CD4-positive, alpha-beta T cell (primary cell): ENCODE measurements at regions not wholly inside any gene's neighbourhood (a gene's known extent, or its start where the extent isn't known, plus 50 kb on each side); places are given as distances from the start of the nearest gene placed in this dataset.
"Not testable (repeated sequence)": the region's sequence is repeated elsewhere in the genome, so short reads cannot be mapped to it uniquely, and the experiment has no call there.

Source experiments
- ATAC-seq: fragments of 200-7000 bp; cut with Tn5 transposase; one replicate; pipeline ENCODE4 v1.10.0; 2022; ENCODE audit warnings: mild to moderate bottlenecking; ENCODE audit not compliant: poor library complexity
- CTCF ChIA-PET: fragments of 350-600 bp; sonication (Branson Sonifier 250); formaldehyde crosslinking; loops from one replicate; lab custom pipeline; 2021; ENCODE audit warnings: antibody characterized with exemption, inconsistent platforms; lab: Charles Lee
- POLR2A ChIA-PET: fragments of 350-600 bp; sonication (Branson Sonifier 250); formaldehyde crosslinking; loops from one replicate; lab custom pipeline; 2021; ENCODE audit warnings: antibody characterized with exemption, inconsistent platforms; lab: Charles Lee
- DNase-seq, 14 experiments: peaks; one replicate each; pipeline ENCODE4 v3.0.0-alpha.2; 2013 to 2020; ENCODE audit warnings: mixed read lengths in 2 of 14
- H3K27ac ChIP-seq, 2 donors: one replicate each; pipeline versions ENCODE4 v1.5.1 to v1.7.0; 2013; ENCODE audit warnings: low read length in 2 of 2, low read depth in 1 of 2, mild to moderate bottlenecking in 1 of 2
- H3K27me3 ChIP-seq, 2 experiments: 1 replicate in 1 of 2; 2 replicates in 1 of 2; pipeline versions ENCODE4 v1.6.1 to v1.7.0; 2013; ENCODE audit warnings: low read length in 2 of 2, control low read depth in 1 of 2, mild to moderate bottlenecking in 1 of 2, moderate library complexity in 1 of 2; ENCODE audit not compliant: insufficient read depth in 2 of 2, control insufficient read depth in 1 of 2
- H3K36me3 ChIP-seq: one replicate; pipeline ENCODE4 v1.6.1; 2013; ENCODE audit warnings: low read length, control low read depth; ENCODE audit not compliant: insufficient read depth
- H3K4me1 ChIP-seq: one replicate; pipeline ENCODE4 v1.6.1; 2013; ENCODE audit warnings: low read length, control low read depth; ENCODE audit not compliant: insufficient read depth
- H3K4me3 ChIP-seq: one replicate; pipeline ENCODE4 v1.5.1; 2013; ENCODE audit warnings: mild to moderate bottlenecking, low read length, moderate library complexity
- H3K9me3 ChIP-seq, 2 experiments: 1 replicate in 1 of 2; 2 replicates in 1 of 2; pipeline versions ENCODE4 v1.6.1 to v1.7.0; 2013; ENCODE audit warnings: low read length in 2 of 2, mild to moderate bottlenecking in 2 of 2, control low read depth in 1 of 2, moderate library complexity in 1 of 2; ENCODE audit not compliant: control insufficient read depth in 1 of 2, insufficient read depth in 1 of 2
- H3K27ac Mint-ChIP-seq: one replicate; pipeline ENCODE4 v1.8.0; 2020; ENCODE audit warnings: mixed read lengths
- H3K27me3 Mint-ChIP-seq: one replicate; pipeline ENCODE4 v1.8.0; 2021; ENCODE audit warnings: mixed read lengths
- H3K36me3 Mint-ChIP-seq: one replicate; pipeline ENCODE4 v1.8.0; 2021; ENCODE audit warnings: low read depth, mixed read lengths
- H3K4me1 Mint-ChIP-seq: one replicate; pipeline ENCODE4 v1.8.0; 2021; ENCODE audit warnings: low read depth, mixed read lengths
- H3K4me3 Mint-ChIP-seq: one replicate; pipeline ENCODE4 v1.8.0; 2020; ENCODE audit warnings: mild to moderate bottlenecking, mixed read lengths
- H3K9me3 Mint-ChIP-seq: one replicate; pipeline ENCODE4 v1.8.0; 2020; ENCODE audit warnings: mixed read lengths
- intact Hi-C, 2 experiments: fragments of 100-400 bp; cut with DNase I in 1 of 2; cut with micrococcal nuclease in 1 of 2; formaldehyde crosslinking; loops; one replicate each; pipeline versions ENCODE4 v1.15.1 to v1.9.0; 2023 to 2025; cut with DNase I, micrococcal nuclease
- TF ChIP-seq, protein P1 (sequence below): fragments of 200-600 bp; IDR thresholded peaks from one replicate; pipeline ENCODE4 v1.8.0; 2022; ENCODE audit warnings: antibody characterized with exemption, mild to moderate bottlenecking

DNA sequence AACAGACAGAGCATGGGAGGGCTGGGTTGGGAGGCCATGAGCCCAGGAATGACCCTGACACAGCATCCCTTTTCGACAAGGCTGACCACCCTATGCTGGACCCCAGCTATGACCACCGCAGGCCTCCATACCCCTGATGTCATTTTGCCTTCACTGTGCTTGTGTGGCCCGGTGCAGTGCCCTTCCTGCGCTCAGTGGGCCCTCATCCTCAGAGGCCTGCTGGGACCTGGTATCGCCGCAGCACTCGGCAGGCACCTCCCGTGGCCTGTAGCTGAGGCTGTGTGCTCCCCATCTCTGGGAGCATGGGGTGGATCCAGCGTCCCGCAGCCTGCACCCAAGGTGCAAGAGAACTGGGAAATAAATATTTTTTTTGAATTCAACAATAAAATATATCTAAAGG, 73.1 kb upstream of the MEF2A start:
- intact Hi-C loops, result no loop called here
- H3K27me3 ChIP-seq, result no peaks in the 10 kb centered on the region
- ChIA-PET POLR2A (no interaction called here), CTCF (no interaction called here)
- TF ChIP-seq, protein P1, sequence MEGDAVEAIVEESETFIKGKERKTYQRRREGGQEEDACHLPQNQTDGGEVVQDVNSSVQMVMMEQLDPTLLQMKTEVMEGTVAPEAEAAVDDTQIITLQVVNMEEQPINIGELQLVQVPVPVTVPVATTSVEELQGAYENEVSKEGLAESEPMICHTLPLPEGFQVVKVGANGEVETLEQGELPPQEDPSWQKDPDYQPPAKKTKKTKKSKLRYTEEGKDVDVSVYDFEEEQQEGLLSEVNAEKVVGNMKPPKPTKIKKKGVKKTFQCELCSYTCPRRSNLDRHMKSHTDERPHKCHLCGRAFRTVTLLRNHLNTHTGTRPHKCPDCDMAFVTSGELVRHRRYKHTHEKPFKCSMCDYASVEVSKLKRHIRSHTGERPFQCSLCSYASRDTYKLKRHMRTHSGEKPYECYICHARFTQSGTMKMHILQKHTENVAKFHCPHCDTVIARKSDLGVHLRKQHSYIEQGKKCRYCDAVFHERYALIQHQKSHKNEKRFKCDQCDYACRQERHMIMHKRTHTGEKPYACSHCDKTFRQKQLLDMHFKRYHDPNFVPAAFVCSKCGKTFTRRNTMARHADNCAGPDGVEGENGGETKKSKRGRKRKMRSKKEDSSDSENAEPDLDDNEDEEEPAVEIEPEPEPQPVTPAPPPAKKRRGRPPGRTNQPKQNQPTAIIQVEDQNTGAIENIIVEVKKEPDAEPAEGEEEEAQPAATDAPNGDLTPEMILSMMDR, result no peak
- Mint-ChIP-seq H3K4me1 (peaks cover 17% of the 10 kb centered on the region), H3K9me3 (no peaks in the 10 kb centered on the region), H3K36me3 (no peaks in the 10 kb centered on the region), H3K27ac (no peak overlapping the region), H3K4me3 (no peak overlapping the region), H3K27me3 (no peaks in the 10 kb centered on the region)
- no peak overlapping the region for H3K27ac ChIP-seq
- H3K4me3 ChIP-seq, result no peak overlapping the region
- no peaks in the 10 kb centered on the region for H3K9me3 ChIP-seq
- ATAC-seq, result no peak
- peaks cover 15% of the 10 kb centered on the region for H3K4me1 ChIP-seq
- DNase-seq, result no peak
- H3K36me3 ChIP-seq, result no peaks in the 10 kb centered on the region

DNA sequence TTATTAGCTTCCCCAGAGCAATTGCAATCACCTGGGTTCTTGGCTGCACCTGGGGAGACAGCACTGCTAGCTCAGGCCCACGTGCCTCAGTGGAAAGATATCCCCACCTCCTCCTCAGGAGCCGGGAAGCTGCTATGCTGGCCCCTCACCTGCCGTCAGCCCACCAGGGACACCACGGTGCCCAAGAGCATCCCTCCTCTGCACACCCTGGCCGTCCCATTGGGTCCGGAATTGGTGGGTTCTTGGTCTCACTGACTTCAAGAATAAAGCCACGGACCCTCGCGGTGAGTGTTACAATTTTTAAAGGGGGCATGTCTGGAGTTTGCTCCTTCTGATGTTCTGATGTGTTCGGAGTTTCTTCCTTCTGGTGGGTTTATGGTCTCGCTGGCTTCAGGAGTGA, 72.3 kb upstream of the MEF2A start:
- TF ChIP-seq, protein P1, result no peak
- no peaks in the 10 kb centered on the region for H3K9me3 ChIP-seq
- no peaks in the 10 kb centered on the region for H3K27me3 ChIP-seq
- intact Hi-C loops, result no loop called here
- peaks cover 15% of the 10 kb centered on the region for H3K4me1 ChIP-seq
- ATAC-seq, result no peak
- Mint-ChIP-seq H3K36me3 (no peaks in the 10 kb centered on the region), H3K9me3 (no peaks in the 10 kb centered on the region), H3K4me1 (peaks cover 17% of the 10 kb centered on the region), H3K27me3 (no peaks in the 10 kb centered on the region), H3K4me3 (no peak overlapping the region), H3K27ac (no peak overlapping the region)
- H3K4me3 ChIP-seq, result no peak overlapping the region
- ChIA-PET POLR2A (no interaction called here), CTCF (no interaction called here)
- DNase-seq, result no peak
- H3K27ac ChIP-seq, result no peak overlapping the region
- no peaks in the 10 kb centered on the region for H3K36me3 ChIP-seq

DNA sequence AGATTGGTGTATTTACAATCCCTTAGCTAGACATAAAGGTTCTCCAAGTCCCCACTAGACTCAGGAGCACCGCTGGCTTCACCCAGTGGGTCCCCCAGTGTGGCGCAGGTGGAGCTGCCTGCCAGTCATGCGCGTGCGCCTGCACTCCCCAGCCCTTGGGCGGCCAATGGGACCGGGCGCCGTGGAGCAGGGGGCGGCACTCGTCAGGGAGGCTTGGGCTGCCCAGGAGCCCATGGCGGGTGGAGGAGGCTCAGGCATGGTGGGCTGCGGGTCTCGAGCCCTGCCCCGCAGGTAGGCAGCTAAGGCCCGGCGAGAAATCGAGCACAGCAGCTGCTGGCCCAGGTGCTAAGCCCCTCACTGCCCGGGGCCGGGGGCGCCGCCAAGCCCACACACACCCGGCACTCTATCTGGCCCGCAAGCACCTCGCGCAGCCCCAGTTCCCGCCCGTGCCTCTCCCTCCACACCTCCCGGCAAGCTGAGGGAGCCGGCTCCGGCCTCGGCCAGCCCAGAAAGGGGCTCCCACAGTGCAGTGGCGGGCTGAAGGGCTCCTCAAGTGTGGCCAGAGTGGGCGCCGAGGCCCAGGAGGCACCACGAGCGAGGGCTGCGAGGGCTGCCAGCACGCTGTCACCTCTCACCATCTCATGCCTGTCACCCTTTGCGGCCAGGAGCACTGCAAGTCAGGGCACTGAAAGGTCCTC, 71.1 kb upstream of the MEF2A start:
- H3K27ac ChIP-seq, H3K27me3 ChIP-seq, H3K9me3 Mint-ChIP-seq, H3K36me3 ChIP-seq, ATAC-seq, H3K27ac Mint-ChIP-seq, DNase-seq, H3K36me3 Mint-ChIP-seq, CTCF ChIA-PET, H3K4me3 Mint-ChIP-seq, H3K27me3 Mint-ChIP-seq, H3K4me3 ChIP-seq, H3K9me3 ChIP-seq: not testable (repeated sequence)
- intact Hi-C loops, result loop anchor here in 1 of 2 experiments (5.0 kb wide), 1 partner anchor 73 kb away; the partner anchor contains the start of gene MEF2A
- peaks cover 15% of the 10 kb centered on the region for H3K4me1 ChIP-seq
- peaks cover 17% of the 10 kb centered on the region for H3K4me1 Mint-ChIP-seq
- POLR2A ChIA-PET, result interaction anchor here (1.9 kb wide), 1 partner anchor 17 kb away, joined by 4 read pairs; no protein-coding TSS in a partner anchor
